ENCODE measurements at regions not wholly inside any gene's neighbourhood (a gene's known extent, or its start where the extent isn't known, plus 50 kb on each side); places are given as distances from the start of the nearest gene placed in this dataset.

- DNase-seq: no peak
Measured at GRCh38 chr5:2196989-2197619, 314.4 kb upstream of the IRX4 start.

DNA sequence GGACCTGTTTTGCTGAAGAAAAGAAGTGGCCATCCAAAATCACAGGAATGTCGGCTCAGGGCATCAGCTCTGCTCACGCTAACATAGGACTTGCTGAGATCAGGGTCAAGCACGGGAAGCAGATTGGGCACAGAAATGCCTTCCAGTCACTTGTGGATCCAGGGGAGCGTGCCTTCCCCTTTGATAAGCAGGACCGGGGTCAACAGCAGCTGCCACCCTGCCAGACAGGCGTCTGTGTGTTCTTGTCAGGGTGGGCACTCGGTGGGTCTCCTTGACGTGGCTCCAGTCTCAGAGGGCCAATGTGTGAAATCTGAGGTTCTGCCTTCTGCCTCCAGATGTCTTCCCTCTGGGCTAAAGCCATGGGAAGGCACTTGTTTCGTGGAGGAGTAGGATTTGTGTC lies 313.7 kb upstream of the IRX4 start:
- DNase-seq: no peak

- DNase-seq: no peak
Measured at GRCh38 chr5:2194949-2195348, 312.2 kb upstream of the IRX4 start.

DNA sequence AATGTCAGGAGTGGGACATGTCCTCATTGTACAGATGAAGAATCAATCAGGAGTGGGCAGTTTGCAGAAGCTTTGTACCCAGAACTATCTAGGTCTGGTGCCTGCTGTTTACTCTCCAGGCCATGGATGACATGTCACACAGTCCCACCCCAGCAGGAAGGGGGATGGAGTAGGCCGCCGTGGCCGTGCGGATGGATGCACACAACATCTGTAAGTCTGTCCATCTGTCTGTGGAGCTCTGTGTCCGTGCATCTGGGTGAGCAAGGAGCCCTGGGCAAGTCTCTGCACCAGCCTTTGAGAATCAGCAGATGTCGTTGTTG lies 311.5 kb upstream of the IRX4 start:
- no peak for DNase-seq

GRCh38 chr5:2193542-2194235 lies 311.0 kb upstream of the IRX4 start:
- no peak for DNase-seq

- DNase-seq: no peak
Measured at GRCh38 chr5:2193142-2193541, 310.4 kb upstream of the IRX4 start.

DNA sequence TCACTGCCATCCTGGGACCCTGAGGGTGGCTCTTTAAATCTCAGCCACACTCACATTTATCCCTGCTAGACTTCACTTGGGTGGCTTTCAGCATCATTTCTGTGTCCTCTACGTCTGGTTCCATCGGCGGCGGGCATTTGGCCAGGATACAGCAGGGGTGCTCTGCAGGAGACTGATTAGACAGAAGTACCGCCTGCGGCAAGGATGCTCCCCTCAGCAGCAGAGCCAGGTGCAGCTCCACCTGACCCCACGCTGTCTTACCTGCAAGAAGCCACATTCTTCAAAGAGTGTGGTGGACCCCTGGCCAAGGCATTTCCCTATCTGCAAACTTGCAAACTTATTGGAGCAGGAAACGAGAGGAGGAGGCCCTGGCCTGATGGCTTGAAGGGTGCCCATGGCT lies 309.8 kb upstream of the IRX4 start:
- DNase-seq: no peak

- DNase-seq: no peak
Measured at GRCh38 chr5:2191972-2192371, 309.2 kb upstream of the IRX4 start.

GRCh38 chr5:2190549-2190948 lies 307.8 kb upstream of the IRX4 start:
- no peak for DNase-seq

GRCh38 chr5:2188661-2189060 lies 305.9 kb upstream of the IRX4 start:
- no peak for DNase-seq

DNA sequence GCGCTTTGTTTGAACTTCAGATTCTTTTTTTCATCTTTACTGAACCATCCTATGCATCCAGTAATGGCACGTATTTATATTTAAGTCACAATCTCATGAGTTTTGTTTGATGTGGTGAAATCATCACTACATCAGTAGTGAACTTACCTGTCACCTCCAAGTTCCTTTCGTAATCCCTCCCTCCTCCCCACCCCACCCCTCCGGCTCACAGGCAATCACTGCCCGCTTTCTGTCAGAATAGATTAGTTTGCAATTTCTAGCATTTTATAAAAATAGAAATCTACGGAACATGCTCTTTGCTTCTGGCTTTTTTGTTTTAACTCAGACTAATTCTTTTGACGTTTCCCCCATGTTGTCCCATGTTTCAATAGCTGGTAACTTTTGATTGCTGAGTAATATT lies 305.4 kb upstream of the IRX4 start:
- no peak for DNase-seq

DNA sequence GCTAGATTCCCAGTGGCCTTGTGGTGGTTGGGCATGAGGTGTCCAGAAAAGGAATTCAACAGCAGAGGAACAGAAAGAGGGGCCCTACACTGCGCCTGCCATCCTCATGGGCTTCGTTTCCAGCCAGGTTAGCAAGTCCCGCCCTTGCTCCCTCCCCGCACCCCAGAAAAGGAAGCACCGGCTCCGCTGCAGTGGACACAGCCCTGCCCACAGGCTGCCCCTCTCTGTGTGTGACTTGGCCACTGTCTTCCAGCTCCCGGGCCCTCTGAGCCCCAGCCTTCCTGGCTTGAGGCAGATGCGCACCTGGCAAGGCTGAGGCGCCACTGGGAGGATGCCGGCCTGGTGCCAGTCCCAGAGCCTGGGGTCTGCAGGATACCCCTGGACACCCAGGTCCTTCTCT lies 305.0 kb upstream of the IRX4 start:
- no peak for DNase-seq

DNA sequence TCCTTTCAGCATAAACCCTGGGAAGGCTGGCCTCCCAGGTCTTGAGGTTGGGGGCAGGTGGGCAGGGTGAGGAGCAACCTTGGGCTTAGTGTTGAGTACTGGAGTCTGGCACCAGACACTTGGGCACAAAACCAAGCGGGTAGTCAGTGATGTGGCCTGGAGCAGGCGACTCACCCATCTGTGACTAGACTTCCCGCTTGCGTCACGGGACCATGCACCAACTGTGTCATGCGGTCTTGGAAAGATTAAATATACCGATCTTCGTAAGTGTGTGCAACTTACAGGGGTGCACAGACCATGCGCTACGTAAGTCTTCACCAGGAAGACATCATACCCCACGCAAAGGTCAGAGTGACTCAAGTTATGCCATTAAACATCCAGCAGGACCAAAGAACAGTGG lies 304.4 kb upstream of the IRX4 start:
- DNase-seq: no peak

- DNase-seq: no peak
Measured at GRCh38 chr5:2186472-2187015, 303.8 kb upstream of the IRX4 start.

- DNase-seq: no peak
Measured at GRCh38 chr5:2185646-2186471, 303.1 kb upstream of the IRX4 start.

GRCh38 chr5:2184563-2185540 lies 302.1 kb upstream of the IRX4 start:
- no peak for DNase-seq

DNA sequence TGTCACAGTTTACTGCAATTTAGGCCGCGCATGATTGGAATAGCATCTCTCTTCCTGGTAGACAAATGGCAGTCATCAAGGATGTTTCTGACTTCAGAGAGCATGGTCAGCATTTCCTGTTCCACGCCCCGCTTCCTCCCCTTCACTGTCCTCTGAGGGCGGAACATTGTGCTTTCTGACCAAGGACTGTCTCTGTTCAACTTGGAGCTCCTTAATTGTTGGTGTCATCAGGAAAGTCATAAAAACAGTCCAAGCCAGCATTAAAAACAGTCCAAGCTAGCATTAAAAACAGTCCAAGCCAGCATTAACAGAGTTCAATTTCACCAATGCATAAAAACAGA lies 301.3 kb upstream of the IRX4 start:
- DNase-seq: no peak

GRCh38 chr5:2183154-2184025 lies 300.7 kb upstream of the IRX4 start:
- no peak for DNase-seq

- DNase-seq: no peak
Measured at GRCh38 chr5:2182020-2182419, 299.3 kb upstream of the IRX4 start.

DNA sequence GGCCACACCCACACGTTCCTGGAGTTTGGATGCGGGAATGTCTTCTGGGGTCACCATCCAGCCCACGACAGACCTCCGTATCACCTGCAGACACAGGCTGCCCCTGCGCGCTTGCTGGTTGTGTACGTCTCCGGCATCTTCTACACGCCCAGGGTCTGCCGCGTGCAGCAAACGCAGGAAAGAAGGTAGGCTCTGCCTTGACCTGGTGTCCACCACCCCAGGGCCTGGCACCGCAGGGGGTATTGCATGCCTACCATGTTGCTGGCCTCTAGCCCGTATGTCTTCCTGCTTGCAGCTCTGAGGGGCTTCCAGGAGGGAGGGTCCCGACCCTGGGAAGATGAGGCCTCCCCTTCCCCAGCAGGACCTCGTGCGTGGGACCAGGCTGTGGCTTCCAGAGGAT lies 298.8 kb upstream of the IRX4 start:
- no peak for DNase-seq

- DNase-seq: no peak
Measured at GRCh38 chr5:2181149-2181548, 298.4 kb upstream of the IRX4 start.

DNA sequence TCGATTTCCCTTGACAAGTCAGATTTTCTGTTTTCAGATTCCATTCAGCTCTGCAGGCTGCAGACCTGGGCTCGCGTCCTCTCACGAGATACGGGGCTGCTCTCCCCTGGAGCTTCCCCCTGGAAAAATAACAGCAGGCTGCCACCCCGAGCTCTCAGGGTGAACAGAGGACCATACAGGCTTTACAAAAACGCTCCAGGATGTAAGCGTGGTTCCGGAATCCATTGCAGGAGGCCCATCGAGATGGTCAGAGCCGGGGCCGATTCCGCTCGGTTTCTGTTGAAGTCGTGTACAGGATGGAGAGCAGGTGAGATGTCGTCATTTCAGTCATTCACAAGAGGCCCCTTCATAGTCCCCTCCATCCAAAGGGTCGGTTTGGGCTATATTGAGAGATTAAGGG lies 297.7 kb upstream of the IRX4 start:
- no peak for DNase-seq
